NCI-H226 (cell line): ENCODE measurements at regions not wholly inside any gene's neighbourhood (a gene's known extent, or its start where the extent isn't known, plus 50 kb on each side); places are given as distances from the start of the nearest gene placed in this dataset.
"Not testable (repeated sequence)": the region's sequence is repeated elsewhere in the genome, so short reads cannot be mapped to it uniquely, and the experiment has no call there.

Experiments
- DNase-seq: peaks from one replicate; pipeline ENCODE4 v3.0.0-alpha.2; 2015

GRCh38 chr7:106447318-106447847 is 162.6 kb upstream of the NAMPT start:
- no peak for DNase-seq

DNA sequence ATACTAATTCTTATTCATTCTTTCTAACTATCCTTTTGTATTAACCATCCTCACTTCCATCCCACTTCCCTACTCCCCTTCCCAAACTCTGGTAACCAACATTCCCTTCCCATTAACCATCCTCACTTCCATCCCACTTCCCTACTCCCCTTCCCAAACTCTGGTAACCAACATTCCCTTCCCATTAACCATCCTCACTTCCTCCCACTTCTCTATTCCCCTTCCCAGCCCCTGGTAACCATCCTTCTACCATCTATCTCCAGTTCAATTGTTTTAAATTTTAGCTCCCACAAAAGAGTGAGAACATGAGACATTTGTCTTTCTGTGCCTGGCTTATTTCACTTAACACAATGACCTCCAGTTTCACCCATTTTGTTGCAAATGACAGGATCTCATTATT is 160.6 kb upstream of the NAMPT start:
- not testable (repeated sequence) for DNase-seq

GRCh38 chr7:106444068-106444655 is 159.4 kb upstream of the NAMPT start:
- DNase-seq = no peak

- DNase-seq = no peak
These were observed 158.4 kb upstream of the NAMPT start for GRCh38 chr7:106443156-106443555.

- DNase-seq = no peak
These were observed 157.7 kb upstream of the NAMPT start for GRCh38 chr7:106442476-106442875.

GRCh38 chr7:106441343-106441742 is 156.6 kb upstream of the NAMPT start:
- not testable (repeated sequence) for DNase-seq

DNA sequence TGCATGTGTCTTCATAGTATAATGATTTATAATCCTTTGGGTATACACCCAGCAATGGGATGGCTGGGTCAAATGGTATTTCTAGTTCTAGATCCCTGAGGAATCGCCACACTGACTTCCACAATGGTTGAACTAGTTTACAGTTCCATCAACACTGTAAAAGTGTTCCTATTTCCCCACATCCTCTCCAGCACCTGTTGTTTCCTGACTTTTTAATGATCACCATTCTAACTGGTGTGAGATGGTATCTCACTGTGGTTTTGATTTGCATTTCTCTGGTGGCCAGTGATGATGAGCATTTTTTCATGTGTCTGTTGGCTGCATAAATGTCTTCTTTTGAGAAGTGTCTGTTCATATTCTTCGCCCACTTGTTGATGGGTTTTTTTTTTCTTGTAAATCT is 152.2 kb upstream of the NAMPT start:
- DNase-seq = not testable (repeated sequence)

- no peak for DNase-seq
These were observed 148.6 kb upstream of the NAMPT start for GRCh38 chr7:106433377-106433776.

GRCh38 chr7:106430535-106431455 is 146.0 kb upstream of the NAMPT start:
- no peak for DNase-seq

- no peak for DNase-seq
These were observed 145.3 kb upstream of the NAMPT start for GRCh38 chr7:106430103-106430502.

- no peak for DNase-seq
These were observed 142.0 kb upstream of the NAMPT start for GRCh38 chr7:106426803-106427202.

DNA sequence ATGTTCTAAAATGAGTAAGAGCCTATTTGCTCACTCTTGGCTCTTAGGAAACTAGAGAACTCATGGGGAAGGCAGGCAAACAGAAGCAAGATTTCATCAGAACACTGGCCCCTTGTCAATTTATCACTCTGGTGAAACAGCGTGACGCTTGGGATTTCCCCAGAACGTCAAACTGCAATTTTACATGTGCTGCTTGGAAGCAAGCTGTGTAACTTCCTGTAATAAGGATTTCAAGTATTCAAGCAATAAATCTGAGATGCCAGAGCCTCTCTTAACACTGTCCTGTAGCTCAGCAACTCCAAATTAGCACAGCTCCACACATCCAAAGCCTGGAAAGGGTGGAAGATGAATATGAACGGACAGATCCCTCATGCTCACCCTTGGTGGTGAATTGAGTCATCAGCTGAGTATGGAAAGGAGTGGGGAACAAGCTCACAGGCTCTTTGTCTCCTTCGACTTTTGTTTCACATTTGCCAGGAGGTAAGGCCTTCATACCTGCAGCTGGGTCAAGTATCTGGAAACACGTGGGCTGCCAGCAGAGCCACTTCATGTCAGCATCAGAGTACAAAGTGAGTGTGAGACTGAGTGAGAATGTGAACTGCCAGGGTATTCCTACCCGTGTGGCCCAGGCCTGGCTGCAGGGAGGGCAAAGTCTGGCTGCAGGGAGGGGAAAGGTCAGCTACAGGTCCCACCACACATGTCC is 140.4 kb upstream of the NAMPT start:
- peak; percentile 96 for DNase-seq

DNA sequence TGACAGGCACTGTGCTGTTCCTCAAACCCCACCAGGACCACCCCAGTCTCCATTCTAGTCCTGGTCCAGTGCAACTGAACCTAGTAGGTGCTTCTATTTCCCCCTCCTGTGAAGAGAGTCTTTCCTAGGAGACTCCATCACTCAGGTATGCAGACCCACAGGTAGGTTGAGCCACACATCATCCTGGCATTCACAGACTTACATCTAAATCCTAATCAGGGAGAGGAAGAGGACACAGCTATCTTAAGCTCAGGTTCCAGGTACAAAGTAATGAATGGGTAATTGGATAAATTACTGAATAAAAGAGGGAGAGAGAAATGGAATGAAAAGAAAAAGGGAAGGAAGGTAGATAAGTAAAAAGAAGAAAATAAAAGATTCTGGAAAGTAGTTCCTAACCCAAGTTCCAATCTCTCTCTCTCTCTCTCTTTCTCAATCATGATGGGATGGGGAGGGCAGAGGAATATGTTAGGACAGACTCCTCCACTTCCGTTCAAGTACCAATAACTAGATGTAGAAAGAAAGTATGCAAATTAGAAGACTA is 139.8 kb upstream of the NAMPT start:
- DNase-seq = no peak

- no peak for DNase-seq
These were observed 139.2 kb upstream of the NAMPT start for GRCh38 chr7:106423821-106424475.

DNA sequence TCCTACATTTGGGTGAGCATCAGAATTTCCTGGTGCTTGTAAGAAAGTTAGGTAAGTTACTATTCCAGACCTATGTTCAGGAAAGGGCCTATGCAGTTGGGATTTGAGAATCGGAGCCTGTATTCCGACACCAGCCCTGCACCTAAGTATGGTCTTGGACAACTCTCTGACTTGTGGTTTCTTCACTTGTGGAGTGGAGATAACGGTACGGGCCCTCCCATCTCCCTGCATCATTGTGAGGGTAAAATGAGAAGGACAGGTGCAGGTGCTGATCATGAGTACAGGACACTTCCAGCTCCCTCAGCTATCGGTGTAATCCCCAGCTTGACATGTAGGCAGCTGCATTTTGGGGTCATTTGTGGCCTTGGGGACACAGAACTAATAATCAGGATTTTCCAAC is 138.3 kb upstream of the NAMPT start:
- no peak for DNase-seq

GRCh38 chr7:106421181-106421762 is 136.5 kb upstream of the NAMPT start:
- peak; percentile 98 for DNase-seq

GRCh38 chr7:106420736-106421135 is 136.0 kb upstream of the NAMPT start:
- no peak for DNase-seq

GRCh38 chr7:106420210-106420609 is 135.4 kb upstream of the NAMPT start:
- no peak for DNase-seq

DNA sequence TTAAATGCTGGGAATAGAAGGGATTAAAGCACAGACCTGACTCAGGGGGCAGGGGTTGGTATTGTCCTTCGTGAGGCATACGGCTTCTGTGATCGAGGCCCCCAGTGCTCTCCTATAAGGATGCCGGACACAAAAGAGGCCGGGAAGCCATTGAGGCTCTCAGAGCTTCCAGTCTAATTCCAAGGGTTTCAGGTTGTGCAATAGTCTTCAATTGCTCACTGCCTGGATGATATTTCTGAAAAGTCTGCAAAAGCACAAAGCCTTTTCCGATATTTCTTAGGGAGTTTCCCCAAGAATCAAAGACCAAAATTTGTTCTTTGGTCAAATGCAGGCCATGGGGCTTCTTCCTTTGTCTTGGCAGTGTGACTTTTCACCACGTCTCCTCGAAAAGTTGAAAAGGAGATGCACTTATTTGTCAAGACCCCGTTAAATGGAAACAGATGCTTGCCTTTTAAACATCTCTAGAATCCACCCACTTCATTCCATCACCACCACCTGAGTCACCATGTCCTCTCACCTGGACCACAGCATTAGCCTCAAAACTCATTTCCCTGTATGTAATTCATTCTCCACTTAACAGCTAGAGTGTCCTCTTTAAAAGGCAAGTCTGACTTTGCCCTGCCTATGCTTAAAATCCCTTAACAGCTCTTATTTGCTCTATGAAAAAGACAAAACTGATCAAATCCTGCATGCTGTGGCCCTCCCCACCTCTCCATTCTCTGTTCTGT is 134.8 kb upstream of the NAMPT start:
- DNase-seq = peak; percentile 15

DNA sequence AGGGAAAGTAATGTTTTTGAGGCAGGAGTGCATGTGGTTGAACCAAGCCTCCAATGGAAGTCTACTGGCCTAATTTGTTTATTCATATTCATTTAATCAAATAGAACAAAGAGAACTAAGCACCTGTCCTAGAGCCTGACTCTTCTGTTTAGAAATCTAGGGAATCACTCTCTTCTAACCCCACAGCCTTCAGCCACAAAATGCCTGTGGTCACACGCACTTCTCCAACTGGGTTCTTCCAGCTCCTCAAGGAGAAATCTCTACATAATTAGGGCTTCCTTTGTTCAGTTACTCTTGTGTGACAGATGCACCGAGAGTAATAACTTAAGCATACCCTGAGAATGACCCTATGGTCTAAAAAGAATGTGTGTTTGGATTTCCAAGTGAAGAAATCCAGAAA is 133.7 kb upstream of the NAMPT start:
- DNase-seq = no peak

DNA sequence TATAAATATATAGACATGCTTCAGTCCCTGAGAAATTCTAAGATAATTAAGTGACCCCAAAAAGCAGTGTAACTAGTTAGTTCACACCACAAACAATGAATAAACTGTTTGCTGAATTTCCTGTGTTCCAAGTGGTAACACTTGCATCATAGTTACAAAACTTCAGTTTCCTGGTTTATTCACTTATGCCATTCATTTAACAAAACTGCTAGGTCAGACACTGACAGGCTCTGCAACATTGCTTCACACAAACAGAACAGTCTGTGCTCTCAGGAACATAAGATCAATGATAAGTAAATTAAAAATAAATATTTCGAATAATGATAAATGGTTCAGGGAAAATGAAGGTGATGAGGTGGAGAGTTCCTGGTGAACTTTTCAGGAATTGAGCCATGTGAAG is 133.3 kb upstream of the NAMPT start:
- peak; percentile 42 for DNase-seq
